ENCODE measurements at regions not wholly inside any gene's neighbourhood (a gene's known extent, or its start where the extent isn't known, plus 50 kb on each side); places are given as distances from the start of the nearest gene placed in this dataset.

- ChIA-PET POLR2A (ENCODE audit: unreplicated experiment) (no interaction called here), CTCF (no interaction called here)
- TF ChIP-seq, protein P1, sequence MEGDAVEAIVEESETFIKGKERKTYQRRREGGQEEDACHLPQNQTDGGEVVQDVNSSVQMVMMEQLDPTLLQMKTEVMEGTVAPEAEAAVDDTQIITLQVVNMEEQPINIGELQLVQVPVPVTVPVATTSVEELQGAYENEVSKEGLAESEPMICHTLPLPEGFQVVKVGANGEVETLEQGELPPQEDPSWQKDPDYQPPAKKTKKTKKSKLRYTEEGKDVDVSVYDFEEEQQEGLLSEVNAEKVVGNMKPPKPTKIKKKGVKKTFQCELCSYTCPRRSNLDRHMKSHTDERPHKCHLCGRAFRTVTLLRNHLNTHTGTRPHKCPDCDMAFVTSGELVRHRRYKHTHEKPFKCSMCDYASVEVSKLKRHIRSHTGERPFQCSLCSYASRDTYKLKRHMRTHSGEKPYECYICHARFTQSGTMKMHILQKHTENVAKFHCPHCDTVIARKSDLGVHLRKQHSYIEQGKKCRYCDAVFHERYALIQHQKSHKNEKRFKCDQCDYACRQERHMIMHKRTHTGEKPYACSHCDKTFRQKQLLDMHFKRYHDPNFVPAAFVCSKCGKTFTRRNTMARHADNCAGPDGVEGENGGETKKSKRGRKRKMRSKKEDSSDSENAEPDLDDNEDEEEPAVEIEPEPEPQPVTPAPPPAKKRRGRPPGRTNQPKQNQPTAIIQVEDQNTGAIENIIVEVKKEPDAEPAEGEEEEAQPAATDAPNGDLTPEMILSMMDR (conservative IDR thresholded peaks at IDR 0.05): no peak
- no peak for TF ChIP-seq EZH2 (IDR thresholded peaks at IDR 0.05; ENCODE audit: low read depth)
These were observed 361.6 kb downstream of the TDRD3 start for GRCh38 chr13:60758637-60759036.

DNA sequence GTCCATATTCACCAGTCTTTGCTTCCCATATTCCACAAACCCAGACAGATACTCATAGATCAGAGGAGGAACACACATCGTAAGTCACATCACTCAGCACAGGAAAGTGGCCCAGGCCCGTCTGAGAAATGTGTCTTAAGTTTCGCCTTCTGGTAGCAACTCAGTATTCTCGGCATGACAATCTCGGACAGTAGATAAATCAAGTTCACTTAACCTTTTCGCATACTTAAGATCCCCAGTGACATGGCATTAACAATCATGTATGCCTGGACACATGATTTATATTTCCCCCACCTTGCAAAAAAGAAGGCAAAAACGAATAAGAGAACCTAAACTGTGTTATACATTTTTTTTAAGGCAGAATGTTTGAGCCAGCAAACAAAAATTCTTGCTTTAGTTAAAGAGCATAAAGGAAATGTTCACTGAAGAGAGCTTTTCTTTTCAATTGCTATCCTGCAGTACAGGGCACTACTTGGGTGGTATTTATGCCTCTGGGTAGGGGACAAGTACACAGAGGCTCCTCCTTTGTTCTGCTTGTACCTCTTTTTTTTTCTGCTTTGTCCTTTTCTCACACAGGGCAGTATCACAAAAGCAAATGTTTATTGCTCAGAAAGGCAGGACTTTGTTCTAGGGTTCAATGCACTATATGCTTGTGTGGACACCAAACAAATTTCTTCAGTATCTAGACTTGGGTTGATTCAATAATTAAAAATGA lies 360.6 kb downstream of the TDRD3 start:
- TF ChIP-seq, protein P1 (conservative IDR thresholded peaks at IDR 0.05): no peak
- TF ChIP-seq EZH2 (IDR thresholded peaks at IDR 0.05; ENCODE audit: low read depth): no peak
- Histone ChIP-seq H3K4me2 (no peak overlapping the region), H3K27me3 (ENCODE audit: insufficient read depth, low read depth) (no peaks in the 10 kb centered on the region), H3K4me1 (replicated peaks; ENCODE audit: insufficient read depth) (no peaks in the 10 kb centered on the region), H3K9me3 (ENCODE audit: insufficient read depth, low read depth) (no peaks in the 10 kb centered on the region), H3K9me2 (ENCODE audit: insufficient read depth) (no peaks in the 10 kb centered on the region), H4K20me1 (ENCODE audit: insufficient read depth) (no peaks in the 10 kb centered on the region), H3K27ac (no peak overlapping the region), H2AFZ (no peak overlapping the region), H3K4me3 (no peak overlapping the region), H3K79me2 (ENCODE audit: low read depth) (no peaks in the 10 kb centered on the region), H3K36me3 (ENCODE audit: low read depth) (no peaks in the 10 kb centered on the region), H3F3A (ENCODE audit: insufficient read depth, low read depth) (no peaks in the 10 kb centered on the region)
- no TSS peak for BruUV-seq (replicated peaks)
- ChIA-PET CTCF (no interaction called here), POLR2A (ENCODE audit: unreplicated experiment) (no interaction called here)
- no peak for DNase-seq
- intact Hi-C loops (cut with micrococcal nuclease; ENCODE audit: unreplicated experiment): no loop called here

More at GRCh38 chr13:60758637-60759036, 361.6 kb downstream of the TDRD3 start:
- no peak overlapping the region for H3K4me3 ChIP-seq
- no peaks in the 10 kb centered on the region for H3K79me2 ChIP-seq (ENCODE audit: low read depth)
- H3F3A ChIP-seq (ENCODE audit: insufficient read depth, low read depth): no peaks in the 10 kb centered on the region
- no peaks in the 10 kb centered on the region for H3K4me1 ChIP-seq (replicated peaks; ENCODE audit: insufficient read depth)
- H3K9me3 ChIP-seq (ENCODE audit: insufficient read depth, low read depth): no peaks in the 10 kb centered on the region
- H2AFZ ChIP-seq: no peak overlapping the region
- H4K20me1 ChIP-seq (ENCODE audit: insufficient read depth): no peaks in the 10 kb centered on the region
- no peak for DNase-seq
- no peak overlapping the region for H3K4me2 ChIP-seq
- no peak overlapping the region for H3K27ac ChIP-seq
- no peaks in the 10 kb centered on the region for H3K36me3 ChIP-seq (ENCODE audit: low read depth)
- BruUV-seq (replicated peaks): no TSS peak
- H3K9me2 ChIP-seq (ENCODE audit: insufficient read depth): no peaks in the 10 kb centered on the region
- intact Hi-C loops (cut with micrococcal nuclease; ENCODE audit: unreplicated experiment): no loop called here
- H3K27me3 ChIP-seq (ENCODE audit: insufficient read depth, low read depth): no peaks in the 10 kb centered on the region

DNA sequence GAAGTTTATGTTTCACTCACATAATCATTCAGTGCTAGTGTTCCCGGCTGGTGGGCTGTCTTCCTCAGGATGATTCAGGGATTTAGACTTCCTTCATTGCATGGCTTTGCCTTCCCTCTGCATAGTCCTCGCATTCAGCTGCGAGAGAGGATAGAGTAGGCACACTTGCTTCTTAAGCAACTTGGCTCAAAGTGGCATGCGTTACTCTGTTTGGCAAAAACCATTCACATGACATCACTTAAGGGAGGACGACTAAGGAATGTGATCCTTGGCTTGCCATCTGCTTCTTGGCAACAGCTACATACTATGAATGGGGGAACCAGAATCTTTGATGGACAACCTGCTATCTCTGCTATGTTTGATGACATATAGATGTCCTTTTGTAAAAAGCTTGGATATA lies 359.3 kb downstream of the TDRD3 start:
- no peak overlapping the region for H3K4me2 ChIP-seq
- intact Hi-C loops (cut with micrococcal nuclease; ENCODE audit: unreplicated experiment): no loop called here
- no TSS peak for BruUV-seq (replicated peaks)
- H3K36me3 ChIP-seq (ENCODE audit: low read depth): no peaks in the 10 kb centered on the region
- H3K4me1 ChIP-seq (replicated peaks; ENCODE audit: insufficient read depth): no peaks in the 10 kb centered on the region
- no peaks in the 10 kb centered on the region for H3K27me3 ChIP-seq (ENCODE audit: insufficient read depth, low read depth)
- no peaks in the 10 kb centered on the region for H4K20me1 ChIP-seq (ENCODE audit: insufficient read depth)
- H3K9me3 ChIP-seq (ENCODE audit: insufficient read depth, low read depth): no peaks in the 10 kb centered on the region
- no peaks in the 10 kb centered on the region for H3F3A ChIP-seq (ENCODE audit: insufficient read depth, low read depth)
- POLR2A ChIA-PET (ENCODE audit: unreplicated experiment): no interaction called here
- H2AFZ ChIP-seq: no peak overlapping the region
- H3K79me2 ChIP-seq (ENCODE audit: low read depth): no peaks in the 10 kb centered on the region
- H3K4me3 ChIP-seq: no peak overlapping the region
- H3K27ac ChIP-seq: no peak overlapping the region
- H3K9me2 ChIP-seq (ENCODE audit: insufficient read depth): no peaks in the 10 kb centered on the region
- CTCF ChIA-PET: no interaction called here
- TF ChIP-seq EZH2 (IDR thresholded peaks at IDR 0.05; ENCODE audit: low read depth): no peak
- TF ChIP-seq, protein P1 (conservative IDR thresholded peaks at IDR 0.05): no peak
- DNase-seq: no peak
